ENCODE measurements at regions not wholly inside any gene's neighbourhood (a gene's known extent, or its start where the extent isn't known, plus 50 kb on each side); places are given as distances from the start of the nearest gene placed in this dataset.

DNA sequence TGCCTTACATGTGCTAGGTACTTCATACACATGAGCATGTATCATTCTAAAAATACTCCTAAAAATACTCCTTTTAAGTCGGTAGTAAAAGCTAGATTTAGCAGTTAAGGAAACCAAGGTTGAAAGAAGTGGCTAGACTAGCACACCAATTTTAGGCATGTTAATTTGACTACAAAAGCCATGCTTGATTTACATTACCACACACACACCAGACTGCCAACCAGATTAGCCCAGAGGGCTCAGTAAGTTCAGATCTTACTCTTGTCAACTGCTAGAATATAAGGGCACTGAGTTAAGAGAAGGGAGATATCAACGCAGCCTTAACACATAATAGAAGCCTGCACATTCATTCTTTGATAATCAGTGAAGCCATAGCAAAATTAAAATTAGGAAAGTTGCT, 117.9 kb downstream of the MID1IP1 start:
- no peak for TF ChIP-seq POLR2A (IDR thresholded peaks at IDR 0.05; ENCODE audit: low read depth, low read length)
- no peak for TF ChIP-seq POLR2AphosphoS5 (IDR thresholded peaks at IDR 0.05; ENCODE audit: low read depth, low read length)

Data from GM12892 (cell line).